Ascending aorta (tissue), 2 donors: ENCODE measurements at regions not wholly inside any gene's neighbourhood (a gene's known extent, or its start where the extent isn't known, plus 50 kb on each side); places are given as distances from the start of the nearest gene placed in this dataset.

Experiments
- DNase-seq, 2 donors: peaks; one replicate each; pipeline ENCODE4 v3.0.0-alpha.2; 2019; ENCODE audit warnings: low spot score in 2 of 2
- H3K27ac ChIP-seq, 2 donors: fragments of 200-600 bp; sonication (generic); one replicate each; pipeline ENCODE4 v1.5.1; 2016 to 2017; ENCODE audit warnings: mild to moderate bottlenecking in 1 of 2
- H3K27me3 ChIP-seq: fragments of 200-600 bp; sonication (generic); one replicate; pipeline ENCODE4 v1.5.1; 2017
- H3K36me3 ChIP-seq, 2 donors: fragments of 200-600 bp; sonication (generic); one replicate each; pipeline ENCODE4 v1.5.1; 2016
- H3K4me1 ChIP-seq, 2 donors: fragments of 200-600 bp; sonication (generic); one replicate each; pipeline ENCODE4 v1.5.1; 2016 to 2017; ENCODE audit warnings: mild to moderate bottlenecking in 1 of 2
- H3K4me3 ChIP-seq, 2 donors: fragments of 200-600 bp; sonication (generic); one replicate each; pipeline ENCODE4 v1.5.1; 2016 to 2017; ENCODE audit warnings: mild to moderate bottlenecking in 1 of 2
- H3K9me3 ChIP-seq, 2 donors: fragments of 200-600 bp; sonication (generic); one replicate each; pipeline ENCODE4 v1.5.1; 2016
- CTCF ChIP-seq, 3 experiments: fragments of 200-600 bp in 2 of 3; fragments of 450-650 bp in 1 of 3; sonication (generic) in 2 of 3; IDR thresholded peaks; one replicate each; pipeline ENCODE4 v1.5.1; 2016 to 2019; ENCODE audit warnings: antibody characterized with exemption in 3 of 3, mild to moderate bottlenecking in 1 of 3, moderate library complexity in 1 of 3
- intact Hi-C: fragments of 100-400 bp; cut with DNase I; formaldehyde crosslinking; loops from one replicate; pipeline ENCODE4 v1.15.1; 2023

GRCh38 chrX:46211079-46211478 is 334.1 kb downstream of the ZNF674 start:
- H3K27ac ChIP-seq: no peak overlapping the region
- no peak for TF ChIP-seq CTCF (IDR thresholded peaks at IDR 0.05)
- H3K27me3 ChIP-seq: no peaks in the 10 kb centered on the region
- no peak overlapping the region for H3K4me3 ChIP-seq
- intact Hi-C loops: no loop called here
- no peaks in the 10 kb centered on the region for H3K36me3 ChIP-seq
- H3K4me1 ChIP-seq: no peaks in the 10 kb centered on the region
- DNase-seq: no peak
- H3K9me3 ChIP-seq: no peaks in the 10 kb centered on the region

GRCh38 chrX:46209768-46210167 is 335.5 kb downstream of the ZNF674 start:
- Histone ChIP-seq H3K27ac (no peak overlapping the region), H3K4me3 (no peak overlapping the region), H3K36me3 (no peaks in the 10 kb centered on the region), H3K4me1 (no peaks in the 10 kb centered on the region), H3K9me3 (no peaks in the 10 kb centered on the region), H3K27me3 (no peaks in the 10 kb centered on the region)
- no peak for DNase-seq
- intact Hi-C loops: no loop called here
- no peak for TF ChIP-seq CTCF (IDR thresholded peaks at IDR 0.05)

- no peak for TF ChIP-seq CTCF (IDR thresholded peaks at IDR 0.05)
- H3K27ac ChIP-seq: no peak overlapping the region
Observed at GRCh38 chrX:46209037-46209436, 336.2 kb downstream of the ZNF674 start.

GRCh38 chrX:46208225-46208854 is 336.9 kb downstream of the ZNF674 start:
- Histone ChIP-seq H3K36me3 (no peaks in the 10 kb centered on the region), H3K4me1 (no peaks in the 10 kb centered on the region), H3K27me3 (no peaks in the 10 kb centered on the region), H3K9me3 (no peaks in the 10 kb centered on the region), H3K4me3 (no peak overlapping the region), H3K27ac (no peak overlapping the region)
- intact Hi-C loops: no loop called here
- DNase-seq: no peak
- no peak for TF ChIP-seq CTCF (IDR thresholded peaks at IDR 0.05)

More at GRCh38 chrX:46209037-46209436, 336.2 kb downstream of the ZNF674 start:
- no peaks in the 10 kb centered on the region for H3K27me3 ChIP-seq
- no peaks in the 10 kb centered on the region for H3K9me3 ChIP-seq
- H3K4me1 ChIP-seq: no peaks in the 10 kb centered on the region
- H3K36me3 ChIP-seq: no peaks in the 10 kb centered on the region
- intact Hi-C loops: no loop called here
- H3K4me3 ChIP-seq: no peak overlapping the region
- no peak for DNase-seq

- intact Hi-C loops: no loop called here
- Histone ChIP-seq H3K4me1 (no peaks in the 10 kb centered on the region), H3K27me3 (no peaks in the 10 kb centered on the region), H3K4me3 (no peak overlapping the region), H3K36me3 (no peaks in the 10 kb centered on the region), H3K9me3 (no peaks in the 10 kb centered on the region), H3K27ac (no peak overlapping the region)
- TF ChIP-seq CTCF (IDR thresholded peaks at IDR 0.05): no peak
- DNase-seq: no peak
Observed at GRCh38 chrX:46204721-46205422, 340.3 kb downstream of the ZNF674 start.
